ENCODE measurements at regions not wholly inside any gene's neighbourhood (a gene's known extent, or its start where the extent isn't known, plus 50 kb on each side); places are given as distances from the start of the nearest gene placed in this dataset.

DNA sequence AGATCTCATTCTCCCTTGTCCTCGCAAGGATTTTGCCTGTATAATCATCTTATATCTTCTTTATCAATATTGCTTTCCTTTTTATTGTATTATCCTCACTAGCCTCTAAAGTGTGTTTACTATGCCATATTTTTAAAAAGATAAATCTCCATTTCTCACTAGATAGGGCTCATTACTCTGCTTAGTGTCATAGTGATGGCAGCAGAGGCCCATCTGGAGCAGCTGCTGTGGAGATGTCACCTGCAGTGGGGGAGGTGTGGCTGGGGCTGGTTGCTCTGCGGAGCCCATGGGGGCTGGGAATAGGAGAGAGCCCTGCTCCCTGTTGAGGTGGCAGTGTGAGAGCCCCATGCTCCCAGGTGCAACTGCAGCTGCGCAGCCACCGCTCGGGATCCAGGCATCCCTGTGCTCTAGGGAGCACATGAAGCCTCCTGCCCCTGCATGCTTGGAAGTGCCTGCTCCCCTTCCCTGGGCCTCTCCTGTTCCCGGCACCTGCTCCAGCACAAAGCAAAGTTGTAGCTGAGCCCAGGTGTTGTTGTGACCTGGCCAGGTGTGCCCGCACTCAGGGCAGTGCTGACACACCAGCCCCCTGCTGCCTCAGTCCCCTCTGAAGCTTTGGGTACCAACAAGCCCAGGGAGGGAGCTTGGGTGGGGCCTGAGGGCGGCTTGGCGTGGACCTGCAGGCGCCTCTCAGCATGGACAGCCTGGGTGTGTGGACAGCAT lies 144.6 kb upstream of the MRPS30 start:
- in situ Hi-C loops (cut with HindIII; ENCODE audit: low sequenced_read_pairs) = no loop called here
- no peak overlapping the region for H3K4me3 ChIP-seq (ENCODE audit: low read depth, low read length)
- no peak for DNase-seq (ENCODE audit: low read depth, low spot score)
- TF ChIP-seq, protein P1, sequence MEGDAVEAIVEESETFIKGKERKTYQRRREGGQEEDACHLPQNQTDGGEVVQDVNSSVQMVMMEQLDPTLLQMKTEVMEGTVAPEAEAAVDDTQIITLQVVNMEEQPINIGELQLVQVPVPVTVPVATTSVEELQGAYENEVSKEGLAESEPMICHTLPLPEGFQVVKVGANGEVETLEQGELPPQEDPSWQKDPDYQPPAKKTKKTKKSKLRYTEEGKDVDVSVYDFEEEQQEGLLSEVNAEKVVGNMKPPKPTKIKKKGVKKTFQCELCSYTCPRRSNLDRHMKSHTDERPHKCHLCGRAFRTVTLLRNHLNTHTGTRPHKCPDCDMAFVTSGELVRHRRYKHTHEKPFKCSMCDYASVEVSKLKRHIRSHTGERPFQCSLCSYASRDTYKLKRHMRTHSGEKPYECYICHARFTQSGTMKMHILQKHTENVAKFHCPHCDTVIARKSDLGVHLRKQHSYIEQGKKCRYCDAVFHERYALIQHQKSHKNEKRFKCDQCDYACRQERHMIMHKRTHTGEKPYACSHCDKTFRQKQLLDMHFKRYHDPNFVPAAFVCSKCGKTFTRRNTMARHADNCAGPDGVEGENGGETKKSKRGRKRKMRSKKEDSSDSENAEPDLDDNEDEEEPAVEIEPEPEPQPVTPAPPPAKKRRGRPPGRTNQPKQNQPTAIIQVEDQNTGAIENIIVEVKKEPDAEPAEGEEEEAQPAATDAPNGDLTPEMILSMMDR (IDR thresholded peaks at IDR 0.05; ENCODE audit: low read depth, low read length) = no peak

DNA sequence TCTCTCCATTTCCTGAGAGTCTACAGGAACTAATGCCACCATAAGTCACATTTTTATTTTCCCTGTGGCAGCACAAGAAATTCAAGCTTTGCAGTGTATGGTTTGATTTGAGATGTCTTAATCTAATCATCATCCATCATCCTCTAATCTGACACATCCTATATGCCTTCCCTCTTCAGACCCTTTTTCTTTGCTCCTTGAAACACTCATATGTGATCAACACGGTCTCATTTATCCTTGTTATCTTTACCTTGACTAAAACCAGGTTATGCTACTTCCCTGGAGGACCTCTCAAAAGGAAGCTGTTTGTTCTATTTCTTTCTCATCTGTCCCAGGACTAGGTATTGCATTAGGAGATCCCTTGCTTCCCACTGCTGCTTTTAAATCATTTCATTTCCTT lies 146.9 kb upstream of the MRPS30 start:
- H3K4me3 ChIP-seq (ENCODE audit: low read depth, low read length) = no peak overlapping the region
- in situ Hi-C loops (cut with HindIII; ENCODE audit: low sequenced_read_pairs) = no loop called here
- TF ChIP-seq, protein P1 (IDR thresholded peaks at IDR 0.05; ENCODE audit: low read depth, low read length) = no peak
- no peak for DNase-seq (ENCODE audit: low read depth, low spot score)

- TF ChIP-seq, protein P1 (IDR thresholded peaks at IDR 0.05; ENCODE audit: low read depth, low read length) = no peak
- H3K4me3 ChIP-seq (ENCODE audit: low read depth, low read length) = no peak overlapping the region
- in situ Hi-C loops (cut with HindIII; ENCODE audit: low sequenced_read_pairs) = no loop called here
- DNase-seq (ENCODE audit: low read depth, low spot score) = no peak
Measured at GRCh38 chr5:44660251-44660650, 148.5 kb upstream of the MRPS30 start.

DNA sequence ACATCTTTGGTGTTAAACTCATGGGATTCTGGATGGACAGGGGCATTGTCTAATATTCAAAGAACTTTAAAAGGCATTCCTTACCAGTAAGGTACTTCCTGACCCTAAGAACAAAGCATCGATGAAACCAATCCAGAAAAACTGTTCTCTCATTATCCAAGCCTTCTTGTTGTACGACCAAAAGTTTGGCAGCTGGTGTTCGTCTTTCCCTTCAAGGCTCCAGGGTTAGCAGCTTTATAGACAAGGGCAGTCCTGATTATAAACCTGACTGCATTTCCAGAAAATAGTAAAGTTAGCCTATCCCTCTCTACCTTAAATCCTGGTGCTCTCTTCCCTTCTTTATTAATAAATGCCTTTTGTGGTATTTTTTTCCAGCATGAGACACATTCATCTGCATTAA lies 149.4 kb upstream of the MRPS30 start:
- TF ChIP-seq, protein P1 (IDR thresholded peaks at IDR 0.05; ENCODE audit: low read depth, low read length) = no peak
- in situ Hi-C loops (cut with HindIII; ENCODE audit: low sequenced_read_pairs) = no loop called here
- no peak for DNase-seq (ENCODE audit: low read depth, low spot score)
- no peak overlapping the region for H3K4me3 ChIP-seq (ENCODE audit: low read depth, low read length)

DNA sequence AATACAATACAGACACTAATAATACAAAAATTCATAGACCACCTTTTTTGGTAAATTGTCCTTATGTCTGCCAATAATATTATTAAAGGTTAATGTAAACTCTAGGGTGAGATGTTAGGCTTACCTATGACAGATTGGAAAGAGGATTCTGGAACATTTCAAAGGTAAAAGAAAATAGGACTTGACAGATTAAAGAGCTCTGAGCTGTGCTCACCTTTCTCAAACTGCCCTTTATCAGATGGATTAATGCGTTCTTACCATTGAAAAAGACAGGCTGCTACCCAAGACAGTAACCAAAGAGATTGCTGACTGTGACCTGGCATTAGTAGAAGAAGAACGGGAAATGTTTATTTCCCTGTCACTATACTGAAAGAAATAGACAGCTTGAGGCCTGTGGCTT lies 156.1 kb upstream of the MRPS30 start:
- TF ChIP-seq, protein P1 (IDR thresholded peaks at IDR 0.05; ENCODE audit: low read depth, low read length) = no peak
- DNase-seq (ENCODE audit: low read depth, low spot score) = no peak
- in situ Hi-C loops (cut with HindIII; ENCODE audit: low sequenced_read_pairs) = no loop called here
- H3K4me3 ChIP-seq (ENCODE audit: low read depth, low read length) = no peak overlapping the region

GRCh38 chr5:44646016-44646415 lies 162.7 kb upstream of the MRPS30 start:
- no peak overlapping the region for H3K4me3 ChIP-seq (ENCODE audit: low read depth, low read length)
- TF ChIP-seq, protein P1 (IDR thresholded peaks at IDR 0.05; ENCODE audit: low read depth, low read length) = no peak
- no peak for DNase-seq (ENCODE audit: low read depth, low spot score)
- in situ Hi-C loops (cut with HindIII; ENCODE audit: low sequenced_read_pairs) = no loop called here

Data from astrocyte of the spinal cord (primary cell).